Cardiac septum (tissue), 1 donor: ENCODE measurements at regions not wholly inside any gene's neighbourhood (a gene's known extent, or its start where the extent isn't known, plus 50 kb on each side); places are given as distances from the start of the nearest gene placed in this dataset.

Experiments used
- DNase-seq: peaks from one replicate; pipeline ENCODE4 v3.0.0-alpha.2; 2020; ENCODE audit warnings: low spot score
- intact Hi-C: fragments of 100-400 bp; cut with DNase I; formaldehyde crosslinking; loops from one replicate; pipeline ENCODE4 v1.14.0; 2022
- donor health status: DM: no; HTN: no; CAD: no.

- intact Hi-C loops, result no loop called here
- DNase-seq, result no peak
Measured at GRCh38 chr13:111906816-111907215, 160.1 kb upstream of the SOX1 start.

- no peak for DNase-seq
- intact Hi-C loops, result no loop called here
Measured at GRCh38 chr13:111907341-111907880, 159.5 kb upstream of the SOX1 start.

- intact Hi-C loops, result no loop called here
- DNase-seq, result no peak
Measured at GRCh38 chr13:111908361-111908760, 158.6 kb upstream of the SOX1 start.

GRCh38 chr13:111908981-111909380 lies 158.0 kb upstream of the SOX1 start:
- intact Hi-C loops, result no loop called here
- no peak for DNase-seq

GRCh38 chr13:111909501-111909900 lies 157.4 kb upstream of the SOX1 start:
- no peak for DNase-seq
- intact Hi-C loops, result no loop called here

GRCh38 chr13:111909971-111910671 lies 156.8 kb upstream of the SOX1 start:
- intact Hi-C loops, result no loop called here
- DNase-seq, result no peak

GRCh38 chr13:111911121-111911720 lies 155.7 kb upstream of the SOX1 start:
- DNase-seq, result no peak
- intact Hi-C loops, result no loop called here

GRCh38 chr13:111911754-111912452 lies 155.0 kb upstream of the SOX1 start:
- intact Hi-C loops, result no loop called here

GRCh38 chr13:111912453-111912866 lies 154.5 kb upstream of the SOX1 start:
- no peak for DNase-seq
- intact Hi-C loops, result no loop called here

More at GRCh38 chr13:111911754-111912452, 155.0 kb upstream of the SOX1 start:
- DNase-seq, result no peak

GRCh38 chr13:111912991-111913760 lies 153.8 kb upstream of the SOX1 start:
- intact Hi-C loops, result no loop called here
- no peak for DNase-seq

GRCh38 chr13:111913761-111914140 lies 153.2 kb upstream of the SOX1 start:
- intact Hi-C loops, result no loop called here
- no peak for DNase-seq

- intact Hi-C loops, result no loop called here
- no peak for DNase-seq
Measured at GRCh38 chr13:111914241-111915103, 152.5 kb upstream of the SOX1 start.

- intact Hi-C loops, result no loop called here
- DNase-seq, result no peak
Measured at GRCh38 chr13:111915104-111915551, 151.8 kb upstream of the SOX1 start.

- no peak for DNase-seq
- intact Hi-C loops, result no loop called here
Measured at GRCh38 chr13:111916201-111916600, 150.7 kb upstream of the SOX1 start.

GRCh38 chr13:111917086-111917485 lies 149.9 kb upstream of the SOX1 start:
- intact Hi-C loops, result no loop called here
- DNase-seq, result no peak

GRCh38 chr13:111917901-111918300 lies 149.0 kb upstream of the SOX1 start:
- DNase-seq, result no peak
- intact Hi-C loops, result no loop called here

- DNase-seq, result no peak
- intact Hi-C loops, result no loop called here
Measured at GRCh38 chr13:111919286-111919685, 147.7 kb upstream of the SOX1 start.

- no peak for DNase-seq
- intact Hi-C loops, result no loop called here
Measured at GRCh38 chr13:111919849-111920248, 147.1 kb upstream of the SOX1 start.
